ENCODE measurements at regions not wholly inside any gene's neighbourhood (a gene's known extent, or its start where the extent isn't known, plus 50 kb on each side); places are given as distances from the start of the nearest gene placed in this dataset.

- Mint-ChIP-seq H3K4me3 (no peak overlapping the region), H3K27me3 (ENCODE audit: low read depth in 3 of 3) (no peaks in the 10 kb centered on the region), H3K9me3 (peaks cover 0 to 8% (median 0%) of the 10 kb centered on the region in 7 donors), H3K4me1 (no peaks in the 10 kb centered on the region), H3K27ac (no peak overlapping the region), H3K36me3 (no peaks in the 10 kb centered on the region)
- H4K20me1 ChIP-seq (ENCODE audit: insufficient read depth, low read length), result no peaks in the 10 kb centered on the region
- H3K4me1 ChIP-seq (ENCODE audit: control insufficient read depth in 1 of 2, insufficient read depth in 2 of 2, low read length in 2 of 2), result no peaks in the 10 kb centered on the region
- no peak for DNase-seq
- TF ChIP-seq, protein P1, sequence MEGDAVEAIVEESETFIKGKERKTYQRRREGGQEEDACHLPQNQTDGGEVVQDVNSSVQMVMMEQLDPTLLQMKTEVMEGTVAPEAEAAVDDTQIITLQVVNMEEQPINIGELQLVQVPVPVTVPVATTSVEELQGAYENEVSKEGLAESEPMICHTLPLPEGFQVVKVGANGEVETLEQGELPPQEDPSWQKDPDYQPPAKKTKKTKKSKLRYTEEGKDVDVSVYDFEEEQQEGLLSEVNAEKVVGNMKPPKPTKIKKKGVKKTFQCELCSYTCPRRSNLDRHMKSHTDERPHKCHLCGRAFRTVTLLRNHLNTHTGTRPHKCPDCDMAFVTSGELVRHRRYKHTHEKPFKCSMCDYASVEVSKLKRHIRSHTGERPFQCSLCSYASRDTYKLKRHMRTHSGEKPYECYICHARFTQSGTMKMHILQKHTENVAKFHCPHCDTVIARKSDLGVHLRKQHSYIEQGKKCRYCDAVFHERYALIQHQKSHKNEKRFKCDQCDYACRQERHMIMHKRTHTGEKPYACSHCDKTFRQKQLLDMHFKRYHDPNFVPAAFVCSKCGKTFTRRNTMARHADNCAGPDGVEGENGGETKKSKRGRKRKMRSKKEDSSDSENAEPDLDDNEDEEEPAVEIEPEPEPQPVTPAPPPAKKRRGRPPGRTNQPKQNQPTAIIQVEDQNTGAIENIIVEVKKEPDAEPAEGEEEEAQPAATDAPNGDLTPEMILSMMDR (IDR thresholded peaks at IDR 0.05), result no peak
- no peak overlapping the region for H3K27ac ChIP-seq (ENCODE audit: low read depth in 1 of 2, low read length in 2 of 2)
- H3K4me2 ChIP-seq (replicated peaks; ENCODE audit: extremely low read depth, low read length, poor library complexity, severe bottlenecking), result no peak overlapping the region
- H3K36me3 ChIP-seq (replicated peaks in 1 of 2; ENCODE audit: control insufficient read depth in 1 of 2, insufficient read depth in 2 of 2, low read length in 2 of 2), result no peaks in the 10 kb centered on the region
- H3K4me3 ChIP-seq (replicated peaks in 1 of 3; ENCODE audit: low read depth in 2 of 3, low read length in 3 of 3), result no peak overlapping the region
- no peaks in the 10 kb centered on the region for H3K27me3 ChIP-seq (ENCODE audit: control insufficient read depth in 2 of 2, insufficient read depth in 2 of 2, low read length in 2 of 2)
- no peaks in the 10 kb centered on the region for H3K9me3 ChIP-seq (replicated peaks in 1 of 2; ENCODE audit: control insufficient read depth in 1 of 2, insufficient read depth in 1 of 2, low read length in 2 of 2)
- H2AFZ ChIP-seq (ENCODE audit: insufficient read depth, low read depth, low read length, poor library complexity, severe bottlenecking), result no peak overlapping the region
- H3K79me2 ChIP-seq (ENCODE audit: insufficient read depth, low read length), result no peaks in the 10 kb centered on the region
- no peak overlapping the region for H3K9ac ChIP-seq (ENCODE audit: insufficient read depth, low read length, poor library complexity, severe bottlenecking)
- intact Hi-C loops (cut with micrococcal nuclease), result no loop called here
Measured at GRCh38 chr4:111174331-111174730, 551.5 kb upstream of the PITX2 start.

DNA sequence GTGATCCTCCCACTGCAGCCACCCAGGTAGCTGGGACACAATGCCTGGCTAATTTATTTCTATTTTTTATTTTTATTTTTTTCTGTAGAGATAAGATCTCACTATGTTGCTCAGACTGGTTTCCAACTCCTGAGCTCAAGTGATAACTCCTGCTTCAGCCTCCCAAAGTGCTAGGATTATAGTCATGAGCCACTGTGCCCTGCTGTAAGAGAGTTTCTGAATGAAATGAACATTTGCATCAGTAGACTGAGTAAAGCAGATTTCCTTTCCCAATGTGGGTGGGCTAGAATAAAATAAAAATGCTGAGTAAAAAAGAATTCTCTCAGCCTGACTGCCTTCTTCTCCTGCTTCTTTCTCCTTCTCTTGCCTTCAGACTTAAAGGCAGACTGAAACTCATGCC, 555.4 kb upstream of the PITX2 start:
- Mint-ChIP-seq H3K27me3 (ENCODE audit: low read depth in 3 of 3) (no peaks in the 10 kb centered on the region), H3K9me3 (peaks cover 0 to 12% (median 5%) of the 10 kb centered on the region in 7 donors), H3K36me3 (no peaks in the 10 kb centered on the region), H3K4me1 (no peaks in the 10 kb centered on the region), H3K27ac (no peak overlapping the region), H3K4me3 (no peak overlapping the region)
- Histone ChIP-seq H4K20me1 (ENCODE audit: insufficient read depth, low read length) (no peaks in the 10 kb centered on the region), H3K4me3 (replicated peaks in 1 of 3; ENCODE audit: low read depth in 2 of 3, low read length in 3 of 3) (no peak overlapping the region), H3K27ac (ENCODE audit: low read depth in 1 of 2, low read length in 2 of 2) (no peak overlapping the region), H3K4me1 (ENCODE audit: control insufficient read depth in 1 of 2, insufficient read depth in 2 of 2, low read length in 2 of 2) (no peaks in the 10 kb centered on the region), H3K9me3 (replicated peaks in 1 of 2; ENCODE audit: control insufficient read depth in 1 of 2, insufficient read depth in 1 of 2, low read length in 2 of 2) (peaks cover 0 to 8% of the 10 kb centered on the region in 2 donors), H3K4me2 (replicated peaks; ENCODE audit: extremely low read depth, low read length, poor library complexity, severe bottlenecking) (no peak overlapping the region), H3K27me3 (ENCODE audit: control insufficient read depth in 2 of 2, insufficient read depth in 2 of 2, low read length in 2 of 2) (no peaks in the 10 kb centered on the region), H2AFZ (ENCODE audit: insufficient read depth, low read depth, low read length, poor library complexity, severe bottlenecking) (no peak overlapping the region), H3K36me3 (replicated peaks in 1 of 2; ENCODE audit: control insufficient read depth in 1 of 2, insufficient read depth in 2 of 2, low read length in 2 of 2) (no peaks in the 10 kb centered on the region), H3K79me2 (ENCODE audit: insufficient read depth, low read length) (no peaks in the 10 kb centered on the region), H3K9ac (ENCODE audit: insufficient read depth, low read length, poor library complexity, severe bottlenecking) (no peak overlapping the region)
- DNase-seq, result no peak
- intact Hi-C loops (cut with micrococcal nuclease), result no loop called here
- TF ChIP-seq, protein P1 (IDR thresholded peaks at IDR 0.05), result no peak

Data from CD14-positive monocyte (primary cell).